K562 (cell line): ENCODE measurements at regions not wholly inside any gene's neighbourhood (a gene's known extent, or its start where the extent isn't known, plus 50 kb on each side); places are given as distances from the start of the nearest gene placed in this dataset.

Source experiments
- ATAC-seq: fragments of 200-7000 bp; cut with Tn5 transposase; 3 replicates; pipeline ENCODE4 v1.9.1; 2020; ENCODE audit warnings: moderate library complexity
- BruUV-seq: library from RNA; stranded (reverse); fragments of 400-500 nt; replicated peaks from 2 replicates; lab custom pipeline; 2021; lab: Mats Ljungman, UMichigan
- CTCF ChIA-PET: fragments of 300-600 bp; formaldehyde crosslinking; extraction: SDS; loops from one replicate; lab custom pipeline; 2021; ENCODE audit warnings: low intra/inter-chr PET ratio; lab: Yijun Ruan, JAX
- POLR2A ChIA-PET: fragments of 300-600, 350-650 bp; sonication (Branson Sonifier 250); formaldehyde crosslinking; extraction: SDS; loops from one replicate; lab custom pipeline; 2021; ENCODE audit warnings: antibody characterized with exemption, inconsistent platforms; lab: Yijun Ruan, JAX
- DNase-seq, 4 experiments: peaks; one replicate each; pipeline versions ENCODE4 v3.0.0 to v3.0.0-alpha.2; 2011 to 2018; ENCODE audit warnings: low spot score in 3 of 4, mixed read lengths in 3 of 4; ENCODE audit errors: extremely low read depth in 1 of 4
- FAIRE-seq: peaks from 2 replicates; lab custom pipeline; 2011; peaks lifted over from hg19 to GRCh38; lab: Jason Lieb, UNC
- H2AFZ ChIP-seq: 2 replicates; pipeline ENCODE4 v1.6.0; 2011; ENCODE audit warnings: low read depth, low read length, control low read depth, inconsistent platforms
- H3K27ac ChIP-seq: fragments of 200-600 bp; 3 replicates; pipeline ENCODE4 v1.8.0; 2011; ENCODE audit warnings: low read depth, mild to moderate bottlenecking, control low read depth, inconsistent platforms, low read length, moderate library complexity, mixed read lengths; ENCODE audit errors: extremely low read depth
- H3K27me3 ChIP-seq, 2 experiments: fragments of 300-600 bp in 1 of 2; 2 replicates in 1 of 2; 3 replicates in 1 of 2; pipeline versions ENCODE4 v1.6.0 to v1.8.0; 2011; ENCODE audit warnings: inconsistent platforms in 2 of 2, low read length in 2 of 2, mild to moderate bottlenecking in 1 of 2, mixed read lengths in 1 of 2, moderate library complexity in 1 of 2; ENCODE audit not compliant: control insufficient read depth in 2 of 2, insufficient read depth in 2 of 2
- H3K36me3 ChIP-seq: fragments of 300-600 bp; 3 replicates; pipeline ENCODE4 v1.8.0; 2011; ENCODE audit warnings: mild to moderate bottlenecking, low read length, inconsistent platforms; ENCODE audit not compliant: control insufficient read depth, insufficient read depth
- H3K4me1 ChIP-seq, 2 experiments: fragments of 200-600 bp in 1 of 2; replicated peaks in 1 of 2; 2 replicates in 1 of 2; 3 replicates in 1 of 2; pipeline versions ENCODE4 v1.5.1 to v1.8.0; 2011; ENCODE audit warnings: inconsistent platforms in 2 of 2, low read length in 2 of 2, mild to moderate bottlenecking in 1 of 2, mixed read lengths in 1 of 2, moderate library complexity in 1 of 2; ENCODE audit not compliant: control insufficient read depth in 2 of 2, insufficient read depth in 2 of 2
- H3K4me2 ChIP-seq: 2 replicates; pipeline ENCODE4 v1.6.1; 2011; ENCODE audit warnings: low read length, control low read depth, inconsistent platforms, mixed read lengths; ENCODE audit not compliant: insufficient read depth
- H3K4me3 ChIP-seq: fragments of 200-600 bp; sonication (generic), shearing (Covaris generic); 2 replicates; pipeline ENCODE4 v1.5.1; 2016; ENCODE audit warnings: control low read depth, inconsistent platforms
- H3K79me2 ChIP-seq: fragments of 200-600 bp; 3 replicates; pipeline ENCODE4 v1.8.0; 2011; ENCODE audit warnings: low read length, inconsistent platforms; ENCODE audit not compliant: control insufficient read depth, insufficient read depth
- H3K9ac ChIP-seq, 2 experiments: 2 replicates each; pipeline versions ENCODE4 v1.6.0 to v1.6.1; 2011; ENCODE audit warnings: low read depth in 2 of 2, low read length in 2 of 2, control low read depth in 1 of 2, inconsistent platforms in 1 of 2, mild to moderate bottlenecking in 1 of 2, mixed read lengths in 1 of 2; ENCODE audit not compliant: insufficient read depth in 1 of 2
- H3K9me1 ChIP-seq: one replicate; pipeline ENCODE4 v1.6.0; 2011; ENCODE audit warnings: inconsistent platforms, mild to moderate bottlenecking, low read length, moderate library complexity; ENCODE audit not compliant: control insufficient read depth, insufficient read depth
- H3K9me3 ChIP-seq: replicated peaks from 2 replicates; pipeline ENCODE4 v1.5.1; 2011; ENCODE audit warnings: low read depth, low read length, inconsistent platforms; ENCODE audit not compliant: control insufficient read depth, insufficient read depth
- H4K20me1 ChIP-seq: replicated peaks from 2 replicates; pipeline ENCODE4 v1.6.1; 2011; ENCODE audit warnings: low read length, inconsistent platforms, mixed read lengths; ENCODE audit not compliant: control insufficient read depth, insufficient read depth
- DEAF1 ChIP-seq: fragments of 450-650 bp; formaldehyde crosslinking; IDR thresholded peaks from 2 replicates; pipeline ENCODE4 v1.4.0; 2020; ENCODE audit warnings: mild to moderate bottlenecking, moderate library complexity
- GTF2E2 ChIP-seq: fragments of 200-800 bp; sonication (Bioruptor generic); IDR thresholded peaks from 2 replicates; pipeline ENCODE4 v1.6.1; 2016; ENCODE audit warnings: missing genetic modification characterization, missing compliant biosample characterization
- HDGF ChIP-seq: fragments of 450-650 bp; IDR thresholded peaks from 2 replicates; pipeline ENCODE4 v1.6.1; 2016
- LEF1 ChIP-seq: fragments of 450-650 bp; IDR thresholded peaks from 2 replicates; pipeline ENCODE4 v1.6.1; 2016; ENCODE audit warnings: mild to moderate bottlenecking
- TARDBP ChIP-seq: fragments of 450-650 bp; IDR thresholded peaks from 2 replicates; pipeline ENCODE4 v1.6.1; 2016
- ZBED1 ChIP-seq: IDR thresholded peaks from 2 replicates; pipeline ENCODE4 v1.6.1; 2014
- ZNF407 ChIP-seq: fragments of 450-650 bp; IDR thresholded peaks from 2 replicates; pipeline ENCODE4 v1.6.1; 2016; ENCODE audit warnings: low read depth
- WGBS: fragments of 100-300 bp; shearing (Covaris generic); methylation state at CpG from one replicate; pipeline ENCODE4 v1.1.6; 2016; ENCODE audit warnings: low coverage, mixed read lengths; ENCODE audit not compliant: insufficient coverage; ENCODE audit errors: missing lambda C conversion rate; 5-methylcytosine and 5-hydroxymethylcytosine counted together
- in situ Hi-C: fragments of 300-500 bp; cut with MboI; formaldehyde crosslinking; loops from 4 replicates; pipeline ENCODE4 v1.15.0; 2018; ENCODE audit warnings: inconsistent platforms, mixed read lengths
- intact Hi-C: fragments of 100-400 bp; cut with micrococcal nuclease; formaldehyde crosslinking; loops from 2 replicates; pipeline ENCODE4 v1.14.2; 2022

- TF ChIP-seq ZNF407, result no peak
- no peak for TF ChIP-seq ZBED1
Observed at GRCh38 chr10:5311617-5312016, 53.1 kb upstream of the UCN3 start (continued).

- intact Hi-C loops, result no loop called here
- POLR2A ChIA-PET, result interaction anchor here (0.7 kb wide), 1 partner anchor 32 kb away, joined by 4 read pairs; no protein-coding TSS in a partner anchor
Observed at GRCh38 chr10:5314840-5315239, 49.9 kb upstream of the UCN3 start.

More at GRCh38 chr10:5314840-5315239, 49.9 kb upstream of the UCN3 start:
- no peak overlapping the region for H3K4me3 ChIP-seq
- BruUV-seq, result no TSS peak
- no peaks in the 10 kb centered on the region for H3K9me1 ChIP-seq
- no peak overlapping the region for H2AFZ ChIP-seq
- no peaks in the 10 kb centered on the region for H3K79me2 ChIP-seq
- in situ Hi-C loops, result no loop called here
- H3K4me2 ChIP-seq, result no peak overlapping the region
- no peaks in the 10 kb centered on the region; the same call in 1 of the 2 replicates for H3K9me3 ChIP-seq
- H4K20me1 ChIP-seq, result no peaks in the 10 kb centered on the region
- H3K27ac ChIP-seq, result no peak overlapping the region
- no peaks in the 10 kb centered on the region for H3K36me3 ChIP-seq
- TF ChIP-seq LEF1 (no peak), DEAF1 (CRISPR knock-in tag) (no peak), GTF2E2 (tag) (no peak), HDGF (no peak), TARDBP (no peak)
- DNase-seq, result no peak
- ATAC-seq, result no peak
- CTCF ChIA-PET, result no interaction called here
- WGBS, result 62% methylated on average over 5 of the region's 5 CpGs
- peaks cover 6 to 15% of the 10 kb centered on the region in 2 experiments; a peak in 4 of 5 replicates for H3K4me1 ChIP-seq
- no peak for FAIRE-seq
- no peaks in the 10 kb centered on the region for H3K27me3 ChIP-seq
- no peak overlapping the region for H3K9ac ChIP-seq
